Endothelial cell of umbilical vein (primary cell): ENCODE measurements at regions not wholly inside any gene's neighbourhood (a gene's known extent, or its start where the extent isn't known, plus 50 kb on each side); places are given as distances from the start of the nearest gene placed in this dataset.

Experiments used
- BruUV-seq: library from RNA; stranded (reverse); fragments of 400-500 nt; replicated peaks from 2 replicates; lab custom pipeline; 2021; lab: Mats Ljungman, UMichigan
- CTCF ChIA-PET: fragments of 300-600, 350-600 bp; sonication (Branson Sonifier 250); formaldehyde crosslinking; loops from one replicate; lab custom pipeline; 2021; ENCODE audit warnings: antibody characterized with exemption, inconsistent platforms; lab: Charles Lee
- POLR2A ChIA-PET: fragments of 300-600, 350-600 bp; sonication (Branson Sonifier 250); formaldehyde crosslinking; loops from one replicate; lab custom pipeline; 2021; ENCODE audit warnings: antibody characterized with exemption, inconsistent platforms; lab: Charles Lee
- DNase-seq: peaks from one replicate; pipeline ENCODE4 v3.0.0-alpha.2; 2011; ENCODE audit warnings: low read depth, low spot score
- FAIRE-seq: peaks from 2 replicates; lab custom pipeline; 2011; peaks lifted over from hg19 to GRCh38; lab: Jason Lieb, UNC
- H2AFZ ChIP-seq: 2 replicates; pipeline ENCODE4 v1.6.0; 2012; ENCODE audit warnings: low read depth, low read length, control low read depth, inconsistent platforms
- H3K27ac ChIP-seq: 2 replicates; pipeline ENCODE4 v1.5.1; 2011; ENCODE audit warnings: low read depth, mild to moderate bottlenecking, control low read depth, low read length, moderate library complexity; ENCODE audit not compliant: insufficient read depth
- H3K27me3 ChIP-seq, 2 experiments: 2 replicates each; pipeline versions ENCODE4 v1.6.0 to v1.6.1; 2011; ENCODE audit warnings: low read length in 2 of 2, mixed read lengths in 1 of 2; ENCODE audit not compliant: control insufficient read depth in 2 of 2, insufficient read depth in 2 of 2
- H3K36me3 ChIP-seq, 2 experiments: 2 replicates in 1 of 2; 3 replicates in 1 of 2; pipeline ENCODE4 v1.5.1; 2011; ENCODE audit warnings: low read length in 2 of 2, mild to moderate bottlenecking in 1 of 2, moderate library complexity in 1 of 2; ENCODE audit not compliant: control insufficient read depth in 2 of 2, insufficient read depth in 2 of 2; ENCODE audit errors: extremely low read depth in 1 of 2
- H3K4me1 ChIP-seq: 3 replicates; pipeline ENCODE4 v1.5.1; 2011; ENCODE audit warnings: mild to moderate bottlenecking, low read length; ENCODE audit not compliant: control insufficient read depth, insufficient read depth; ENCODE audit errors: extremely low read depth
- H3K4me2 ChIP-seq: 2 replicates; pipeline ENCODE4 v1.6.1; 2011; ENCODE audit warnings: low read length, control low read depth, mixed read lengths; ENCODE audit not compliant: insufficient read depth
- H3K4me3 ChIP-seq, 3 experiments: fragments of 200-600 bp in 1 of 3; sonication (generic), shearing (Covaris generic) in 1 of 3; replicated peaks in 1 of 3; 2 replicates each; pipeline ENCODE4 v1.5.1; 2011 to 2016; ENCODE audit warnings: control low read depth in 3 of 3, low read length in 3 of 3, mild to moderate bottlenecking in 2 of 3, inconsistent platforms in 1 of 3, low read depth in 1 of 3, moderate library complexity in 1 of 3; ENCODE audit not compliant: insufficient read depth in 1 of 3
- H3K79me2 ChIP-seq: 2 replicates; pipeline ENCODE4 v1.6.0; 2012; ENCODE audit warnings: low read length, inconsistent platforms; ENCODE audit not compliant: control insufficient read depth, insufficient read depth
- H3K9ac ChIP-seq: replicated peaks from 2 replicates; pipeline ENCODE3; 2011; ENCODE audit warnings: low read length, control low read depth; ENCODE audit not compliant: insufficient read depth; ENCODE audit errors: extremely low read depth
- H3K9me1 ChIP-seq: replicated peaks from 3 replicates; pipeline ENCODE4 v1.6.0; 2011; ENCODE audit warnings: mild to moderate bottlenecking, low read length; ENCODE audit not compliant: control insufficient read depth, insufficient read depth; ENCODE audit errors: extremely low read depth
- H3K9me3 ChIP-seq: replicated peaks from 2 replicates; pipeline ENCODE4 v1.5.1; 2012; ENCODE audit warnings: low read length, inconsistent platforms; ENCODE audit not compliant: control insufficient read depth, insufficient read depth
- H4K20me1 ChIP-seq: replicated peaks from 2 replicates; pipeline ENCODE3; 2011; ENCODE audit warnings: mild to moderate bottlenecking, low read length; ENCODE audit not compliant: control insufficient read depth, insufficient read depth; ENCODE audit errors: extremely low read depth
- FOS ChIP-seq: IDR thresholded peaks from 2 replicates; pipeline ENCODE4 v1.6.1; 2011; ENCODE audit warnings: mild to moderate bottlenecking, low read length, moderate library complexity, borderline replicate concordance; ENCODE audit not compliant: insufficient read depth
- GATA2 ChIP-seq: IDR thresholded peaks from 2 replicates; pipeline ENCODE4 v1.7.0; 2011; ENCODE audit warnings: low read depth, mild to moderate bottlenecking, moderate library complexity, mixed read lengths, low read length; ENCODE audit not compliant: insufficient read length, insufficient read depth
- JUN ChIP-seq: IDR thresholded peaks from 2 replicates; pipeline ENCODE4 v1.6.1; 2011; ENCODE audit warnings: borderline replicate concordance, low read depth; ENCODE audit not compliant: insufficient read length, insufficient read depth
- MYC ChIP-seq: IDR thresholded peaks from one replicate; pipeline ENCODE4 v1.6.1; 2011; ENCODE audit warnings: mild to moderate bottlenecking, low read depth, low read length
- POLR2AphosphoS5 ChIP-seq: IDR thresholded peaks from 2 replicates; pipeline ENCODE4 v1.6.1; 2012; ENCODE audit warnings: low read depth, mild to moderate bottlenecking, control low read depth, low read length, moderate library complexity; ENCODE audit not compliant: insufficient read depth
- dilution Hi-C: fragments of 300-500 bp; cut with MboI; formaldehyde crosslinking; loops from one replicate; pipeline ENCODE4 v1.15.0; 2019; ENCODE audit warnings: low sequenced_read_pairs; ENCODE audit not compliant: extremely low pct_ligation_motif_present
- intact Hi-C: fragments of 100-400 bp; cut with micrococcal nuclease; formaldehyde crosslinking; loops from one replicate; pipeline ENCODE4 v1.10.0; 2022

DNA sequence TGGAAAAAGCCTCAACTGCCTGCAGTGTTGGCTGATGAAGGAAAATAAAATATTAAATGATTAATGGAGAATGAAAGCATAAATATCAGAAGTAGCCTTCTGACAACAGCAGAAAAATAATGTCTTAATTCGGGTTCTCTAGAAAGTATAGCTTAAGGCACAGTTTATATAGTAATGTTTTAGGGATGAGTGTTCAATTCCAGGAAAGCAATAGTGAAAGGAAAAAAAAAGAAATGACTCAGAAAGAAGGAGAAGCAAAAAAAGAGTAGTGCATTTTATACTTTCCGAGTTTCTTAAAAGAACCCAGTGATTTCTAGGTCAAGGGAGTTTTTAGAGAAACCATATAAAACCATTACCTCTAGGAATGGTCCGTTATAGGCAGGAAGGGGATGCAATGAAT, 137.3 kb downstream of the HTR1B start:
- H2AFZ ChIP-seq = no peak overlapping the region
- H3K9me1 ChIP-seq = no peaks in the 10 kb centered on the region
- H3K9me3 ChIP-seq = no peaks in the 10 kb centered on the region
- intact Hi-C loops = no loop called here
- CTCF ChIA-PET = no interaction called here
- POLR2A ChIA-PET = no interaction called here
- no peak overlapping the region for H3K27ac ChIP-seq
- no peaks in the 10 kb centered on the region for H3K4me1 ChIP-seq
- no peak for FAIRE-seq
- TF ChIP-seq MYC (no peak), GATA2 (no peak), POLR2AphosphoS5 (no peak), FOS (no peak), JUN (no peak)
- H3K36me3 ChIP-seq = no peaks in the 10 kb centered on the region
- dilution Hi-C loops = no loop called here
- DNase-seq = no peak
- H3K27me3 ChIP-seq = no peaks in the 10 kb centered on the region
- H3K9ac ChIP-seq = no peak overlapping the region
- H4K20me1 ChIP-seq = no peaks in the 10 kb centered on the region
- H3K4me3 ChIP-seq = no peak overlapping the region
- H3K79me2 ChIP-seq = no peaks in the 10 kb centered on the region
- BruUV-seq = no TSS peak
- H3K4me2 ChIP-seq = no peak overlapping the region

DNA sequence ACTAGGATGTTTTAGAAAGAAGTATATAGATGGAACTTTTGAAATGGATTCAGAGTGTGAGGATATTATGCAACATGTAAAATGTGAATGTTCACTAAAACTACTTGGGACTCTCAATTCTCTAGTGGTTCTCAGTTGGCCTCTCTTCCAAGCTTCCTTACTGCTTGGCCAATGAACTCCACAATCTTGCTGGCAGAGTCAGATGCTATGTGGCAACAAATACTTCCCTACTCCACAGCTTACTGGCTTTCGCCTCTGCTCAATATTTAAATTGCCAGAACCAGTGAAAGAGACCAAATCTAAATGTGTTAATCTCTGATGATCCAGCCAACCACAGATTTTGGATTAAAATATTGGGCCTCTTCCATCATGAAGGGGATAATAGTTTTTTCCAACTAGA, 138.4 kb downstream of the HTR1B start:
- CTCF ChIA-PET = no interaction called here
- intact Hi-C loops = no loop called here
- no peak for FAIRE-seq

More for the DNA sequence above, 138.4 kb downstream of the HTR1B start:
- POLR2A ChIA-PET = no interaction called here
- Histone ChIP-seq H3K79me2 (no peaks in the 10 kb centered on the region), H3K9me3 (no peaks in the 10 kb centered on the region), H3K36me3 (no peaks in the 10 kb centered on the region), H3K4me3 (no peak overlapping the region), H2AFZ (no peak overlapping the region), H3K27ac (no peak overlapping the region), H3K4me1 (no peaks in the 10 kb centered on the region), H3K9me1 (no peaks in the 10 kb centered on the region), H3K27me3 (no peaks in the 10 kb centered on the region), H4K20me1 (no peaks in the 10 kb centered on the region), H3K4me2 (no peak overlapping the region), H3K9ac (no peak overlapping the region)
- no TSS peak for BruUV-seq
- no peak for DNase-seq
- no peak for TF ChIP-seq JUN
- dilution Hi-C loops = no loop called here
